Heart right ventricle (tissue), 16 donors: ENCODE measurements at regions not wholly inside any gene's neighbourhood (a gene's known extent, or its start where the extent isn't known, plus 50 kb on each side); places are given as distances from the start of the nearest gene placed in this dataset.
"Not testable (repeated sequence)": the region's sequence is repeated elsewhere in the genome, so short reads cannot be mapped to it uniquely, and the experiment has no call there.

Experiments
- ATAC-seq, 8 donors: fragments of 200-7000 bp; cut with Tn5 transposase; one replicate each; pipeline ENCODE4 v1.9.1; 2020; ENCODE audit warnings: mild to moderate bottlenecking in 8 of 8, moderate library complexity in 8 of 8, moderate number of reproducible peaks in 1 of 8
- DNase-seq, 2 donors: peaks; one replicate each; pipeline ENCODE4 v3.0.0-alpha.2; 2020
- H3K27ac ChIP-seq, 10 donors: fragments of 200-600 bp; sonication (generic) in 2 of 10; one replicate each; pipeline versions ENCODE4 v1.5.0 to v1.8.0; 2020 to 2022; ENCODE audit warnings: mild to moderate bottlenecking in 3 of 10
- H3K27me3 ChIP-seq, 7 donors: fragments of 200-600 bp; one replicate each; pipeline ENCODE4 v1.8.0; 2021 to 2022; ENCODE audit warnings: mild to moderate bottlenecking in 2 of 7
- H3K36me3 ChIP-seq, 9 donors: fragments of 200-600 bp; sonication (generic) in 1 of 9; one replicate each; pipeline versions ENCODE4 v1.5.0 to v1.8.0; 2020 to 2022; ENCODE audit warnings: mild to moderate bottlenecking in 2 of 9
- H3K4me1 ChIP-seq, 9 donors: fragments of 200-600 bp; sonication (generic) in 1 of 9; one replicate each; pipeline versions ENCODE4 v1.5.0 to v1.8.0; 2020 to 2022; ENCODE audit warnings: mild to moderate bottlenecking in 4 of 9
- H3K4me3 ChIP-seq, 10 donors: fragments of 200-600 bp; sonication (generic) in 2 of 10; one replicate each; pipeline versions ENCODE4 v1.5.0 to v1.8.0; 2020 to 2022; ENCODE audit warnings: mild to moderate bottlenecking in 7 of 10, moderate library complexity in 2 of 10
- H3K9me3 ChIP-seq, 11 donors: fragments of 200-600 bp in 10 of 11; sonication (generic) in 2 of 11; one replicate each; pipeline versions ENCODE4 v1.5.0 to v1.8.0; 2013 to 2022; ENCODE audit warnings: mild to moderate bottlenecking in 2 of 11, control low read depth in 1 of 11, moderate library complexity in 1 of 11
- WGBS, 2 donors: extraction: QIAGEN DNeasy Blood & Tissue Kit; methylation state at CpG; one replicate each; pipeline ENCODE4 v1.1.7; 2013; ENCODE audit warnings: inconsistent platforms in 1 of 2; 5-methylcytosine and 5-hydroxymethylcytosine counted together
- intact Hi-C, 10 donors: fragments of 100-400 bp; cut with DNase I; formaldehyde crosslinking; loops; one replicate each; pipeline versions ENCODE4 v1.11.1 to v1.14.2; 2022
- TF ChIP-seq, protein P1 (sequence below), 9 donors: fragments of 200-600 bp; sonication (generic) in 2 of 9; IDR thresholded peaks; one replicate each; pipeline versions ENCODE4 v1.5.0 to v1.8.0; 2021 to 2022; ENCODE audit warnings: antibody characterized with exemption in 9 of 9, mild to moderate bottlenecking in 5 of 9, moderate library complexity in 1 of 9
- donor health status: Arrhythmogenic right ventricular cardiomyopathy.
- donor health status: ischemic (EF 13 %, LVEDD 7.1; RV severe dilation, severe dysfunction).
- donor health status: healthy with polysubstance abuse.
- donor health status: DM: no; HTN: yes; CAD: no.
- donor health status: DM: no; HTN: no; CAD: no.
- donor health status: ischemic (EF 25% LVEDD 6.9; RV normal size, moderate dysfunction).
- donor health status: ischemic (EF 25% LVEDD 5.7; RV mildly dilated, moderate dysfunction).
- donor health status: healthy.
- donor health status: DM: yes; HTN: yes; CAD: no.
- donor health status: Ischemic cardiomyopathy.
- donor health status: ischemic (EF 35%, LVEDD 5.7; RV mildly dilated, moderate dysfunction).
- donor health status: nonischemic (EF 11% LVEDD 7.7; RV severe dilation, severe dysfunction).
- donor health status: DM: yes; HTN: yes; CAD: no.
- donor health status: PGD.
- donor health status: ischemic (EF 29% LVEDD 5.4; RV normal size, mild dysfunction).
- donor health status: nonischemic (EF 23%, LVEDD 6.1; RV moderate dilation, normal function).

- intact Hi-C loops, DNase-seq, H3K4me3 ChIP-seq, H3K4me1 ChIP-seq, ATAC-seq, H3K27me3 ChIP-seq, H3K36me3 ChIP-seq, H3K27ac ChIP-seq: not testable (repeated sequence)
- peaks cover 0 to 22% (median 0%) of the 10 kb centered on the region in 11 donors for H3K9me3 ChIP-seq
- WGBS, 2 donors, result 89 to 94% methylated on average over 3 of the region's 3 CpGs
Observed at GRCh38 chr12:54799966-54800365, 54.4 kb upstream of the MUCL1 start.

DNA sequence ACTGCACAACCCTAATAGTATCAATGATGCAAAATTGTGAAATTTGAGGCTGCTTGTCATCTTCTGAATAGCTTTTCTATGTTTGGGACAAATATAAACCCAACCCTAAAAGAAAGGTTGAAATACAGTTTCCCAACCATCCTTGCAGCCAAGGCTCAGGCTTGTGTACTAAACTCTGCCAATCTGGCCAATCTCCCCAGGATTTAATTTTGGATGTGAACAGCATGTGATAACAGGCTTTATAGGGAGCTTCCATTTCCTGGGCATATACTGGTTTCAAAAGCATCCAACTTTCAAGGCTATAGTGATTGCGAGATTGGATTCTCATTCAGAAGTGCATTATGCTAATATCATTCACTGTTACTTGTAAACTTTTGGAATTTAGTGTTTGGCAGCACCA is 55.7 kb upstream of the MUCL1 start:
- TF ChIP-seq, protein P1, sequence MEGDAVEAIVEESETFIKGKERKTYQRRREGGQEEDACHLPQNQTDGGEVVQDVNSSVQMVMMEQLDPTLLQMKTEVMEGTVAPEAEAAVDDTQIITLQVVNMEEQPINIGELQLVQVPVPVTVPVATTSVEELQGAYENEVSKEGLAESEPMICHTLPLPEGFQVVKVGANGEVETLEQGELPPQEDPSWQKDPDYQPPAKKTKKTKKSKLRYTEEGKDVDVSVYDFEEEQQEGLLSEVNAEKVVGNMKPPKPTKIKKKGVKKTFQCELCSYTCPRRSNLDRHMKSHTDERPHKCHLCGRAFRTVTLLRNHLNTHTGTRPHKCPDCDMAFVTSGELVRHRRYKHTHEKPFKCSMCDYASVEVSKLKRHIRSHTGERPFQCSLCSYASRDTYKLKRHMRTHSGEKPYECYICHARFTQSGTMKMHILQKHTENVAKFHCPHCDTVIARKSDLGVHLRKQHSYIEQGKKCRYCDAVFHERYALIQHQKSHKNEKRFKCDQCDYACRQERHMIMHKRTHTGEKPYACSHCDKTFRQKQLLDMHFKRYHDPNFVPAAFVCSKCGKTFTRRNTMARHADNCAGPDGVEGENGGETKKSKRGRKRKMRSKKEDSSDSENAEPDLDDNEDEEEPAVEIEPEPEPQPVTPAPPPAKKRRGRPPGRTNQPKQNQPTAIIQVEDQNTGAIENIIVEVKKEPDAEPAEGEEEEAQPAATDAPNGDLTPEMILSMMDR (IDR thresholded peaks at IDR 0.05), result no peak
- no peaks in the 10 kb centered on the region for H3K27me3 ChIP-seq
- 79 to 89% methylated on average over 1 of the region's 1 CpG for WGBS, 2 donors
- no peak overlapping the region for H3K27ac ChIP-seq
- H3K36me3 ChIP-seq, result no peaks in the 10 kb centered on the region
- no peak for DNase-seq
- H3K4me3 ChIP-seq, result no peak overlapping the region
- H3K9me3 ChIP-seq, result peaks cover 0 to 14% (median 0%) of the 10 kb centered on the region in 11 donors
- ATAC-seq, result no peak
- intact Hi-C loops, result no loop called here
- H3K4me1 ChIP-seq, result no peaks in the 10 kb centered on the region

GRCh38 chr12:54796991-54797390 is 57.3 kb upstream of the MUCL1 start:
- WGBS, 2 donors, result 84 to 90% methylated on average over 2 of the region's 2 CpGs
- intact Hi-C loops, result no loop called here
- no peaks in the 10 kb centered on the region for H3K27me3 ChIP-seq

DNA sequence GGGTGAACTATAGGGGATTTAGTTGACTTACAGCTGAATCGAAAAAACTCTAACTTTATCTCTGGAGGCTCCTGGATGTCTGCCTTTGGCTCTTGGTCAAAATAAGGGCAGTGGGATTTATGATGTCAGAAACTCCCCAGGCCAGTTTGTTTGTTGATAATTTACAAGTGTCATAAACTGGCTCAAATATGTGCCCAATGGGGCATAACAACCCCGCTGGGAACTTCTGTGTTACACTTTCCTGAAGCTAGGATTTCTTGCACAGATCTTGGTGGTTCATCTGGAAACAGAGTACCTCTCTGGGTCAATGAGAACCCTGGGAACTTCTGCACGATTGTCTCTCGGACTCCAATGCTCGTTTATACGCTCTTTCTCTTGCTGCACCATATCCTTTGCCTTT is 58.7 kb upstream of the MUCL1 start:
- WGBS, 2 donors, result 75 to 81% methylated on average over 6 of the region's 6 CpGs
- Histone ChIP-seq H3K4me1 (no peaks in the 10 kb centered on the region), H3K9me3 (peaks cover 0 to 14% (median 0%) of the 10 kb centered on the region in 11 donors), H3K36me3 (no peaks in the 10 kb centered on the region), H3K27me3 (no peaks in the 10 kb centered on the region), H3K27ac (no peak overlapping the region), H3K4me3 (no peak overlapping the region)
- DNase-seq (no peak), ATAC-seq (no peak)
- TF ChIP-seq, protein P1 (IDR thresholded peaks at IDR 0.05), result no peak
- intact Hi-C loops, result no loop called here

More at GRCh38 chr12:54796991-54797390, 57.3 kb upstream of the MUCL1 start:
- Histone ChIP-seq H3K4me3 (no peak overlapping the region), H3K4me1 (no peaks in the 10 kb centered on the region), H3K9me3 (peaks cover 0 to 14% (median 0%) of the 10 kb centered on the region in 11 donors), H3K27ac (no peak overlapping the region), H3K36me3 (no peaks in the 10 kb centered on the region)
- DNase-seq (no peak), ATAC-seq (no peak)
- TF ChIP-seq, protein P1 (IDR thresholded peaks at IDR 0.05), result no peak

- H3K9me3 ChIP-seq, result peaks cover 0 to 53% (median 21%) of the 10 kb centered on the region in 11 donors
- H3K27ac ChIP-seq, result no peak overlapping the region
- intact Hi-C loops, result no loop called here
- DNase-seq (no peak), ATAC-seq (no peak)
- no peaks in the 10 kb centered on the region for H3K27me3 ChIP-seq
- H3K36me3 ChIP-seq, result no peaks in the 10 kb centered on the region
- TF ChIP-seq, protein P1 (IDR thresholded peaks at IDR 0.05), result no peak
- H3K4me1 ChIP-seq, result no peaks in the 10 kb centered on the region
- no peak overlapping the region for H3K4me3 ChIP-seq
- 60 to 62% methylated on average over 5 of the region's 5 CpGs for WGBS, 2 donors
Observed at GRCh38 chr12:54786081-54786480, 68.2 kb upstream of the MUCL1 start.
